Astrocyte (in vitro differentiated cells and primary cell): ENCODE measurements at regions not wholly inside any gene's neighbourhood (a gene's known extent, or its start where the extent isn't known, plus 50 kb on each side); places are given as distances from the start of the nearest gene placed in this dataset.

Experiments used
- DNase-seq: peaks from one replicate; pipeline ENCODE4 v3.0.0-alpha.2; 2010; ENCODE audit warnings: low read depth
- FAIRE-seq: peaks from 2 replicates; lab custom pipeline; 2011; peaks lifted over from hg19 to GRCh38; lab: Jason Lieb, UNC
- H2AFZ ChIP-seq: 2 replicates; pipeline ENCODE4 v1.6.0; 2012; ENCODE audit warnings: low read depth, low read length, inconsistent platforms
- H3K27ac ChIP-seq: 2 replicates; pipeline ENCODE4 v1.5.1; 2011; ENCODE audit warnings: low read depth, low read length, inconsistent platforms
- H3K27me3 ChIP-seq: 2 replicates; pipeline ENCODE4 v1.6.0; 2011; ENCODE audit warnings: low read length, inconsistent platforms; ENCODE audit not compliant: insufficient read depth
- H3K36me3 ChIP-seq: 2 replicates; pipeline ENCODE4 v1.5.1; 2011; ENCODE audit warnings: low read length, inconsistent platforms; ENCODE audit not compliant: insufficient read depth
- H3K4me1 ChIP-seq: 2 replicates; pipeline ENCODE4 v1.5.1; 2011; ENCODE audit warnings: low read length, inconsistent platforms; ENCODE audit not compliant: insufficient read depth
- H3K4me2 ChIP-seq: 2 replicates; pipeline ENCODE4 v1.6.0; 2012; ENCODE audit warnings: low read length, inconsistent platforms
- H3K4me3 ChIP-seq: 2 replicates; pipeline ENCODE4 v1.5.1; 2011; ENCODE audit warnings: low read depth, mild to moderate bottlenecking, low read length, inconsistent platforms; ENCODE audit not compliant: insufficient read depth
- H3K79me2 ChIP-seq: 2 replicates; pipeline ENCODE4 v1.6.0; 2012; ENCODE audit warnings: mild to moderate bottlenecking, low read length, inconsistent platforms; ENCODE audit not compliant: insufficient read depth
- H3K9ac ChIP-seq: 2 replicates; pipeline ENCODE4 v1.6.0; 2012; ENCODE audit warnings: mild to moderate bottlenecking, low read length, inconsistent platforms
- H3K9me3 ChIP-seq: 2 replicates; pipeline ENCODE4 v1.5.1; 2012; ENCODE audit warnings: low read depth, mild to moderate bottlenecking, low read length, inconsistent platforms; ENCODE audit not compliant: insufficient read depth
- H4K20me1 ChIP-seq: 2 replicates; pipeline ENCODE4 v1.6.0; 2012; ENCODE audit warnings: low read length, inconsistent platforms; ENCODE audit not compliant: insufficient read depth
- H3K27ac Mint-ChIP-seq: one replicate; pipeline ENCODE4 v1.8.0; 2021; ENCODE audit warnings: mild to moderate bottlenecking, mixed read lengths; ENCODE audit not compliant: unreplicated experiment
- H3K27me3 Mint-ChIP-seq: one replicate; pipeline ENCODE4 v1.8.0; 2021; ENCODE audit warnings: low read depth, mixed read lengths; ENCODE audit not compliant: unreplicated experiment
- H3K36me3 Mint-ChIP-seq: one replicate; pipeline ENCODE4 v1.8.0; 2021; ENCODE audit warnings: low read depth, mixed read lengths; ENCODE audit not compliant: unreplicated experiment
- H3K4me1 Mint-ChIP-seq: one replicate; pipeline ENCODE4 v1.8.0; 2021; ENCODE audit warnings: low read depth, mixed read lengths; ENCODE audit not compliant: unreplicated experiment
- H3K4me3 Mint-ChIP-seq: one replicate; pipeline ENCODE4 v1.8.0; 2021; ENCODE audit warnings: mild to moderate bottlenecking, moderate library complexity, mixed read lengths; ENCODE audit not compliant: unreplicated experiment
- H3K9me3 Mint-ChIP-seq: one replicate; pipeline ENCODE4 v1.8.0; 2021; ENCODE audit warnings: mild to moderate bottlenecking, mixed read lengths; ENCODE audit not compliant: unreplicated experiment
- CTCF ChIP-seq: IDR thresholded peaks from 2 replicates; pipeline ENCODE4 v1.5.1; 2011; ENCODE audit warnings: low read depth, mild to moderate bottlenecking, inconsistent platforms, low read length, moderate library complexity; ENCODE audit not compliant: insufficient read depth
- EZH2 ChIP-seq: IDR thresholded peaks from 2 replicates; pipeline ENCODE4 v1.6.1; 2012; ENCODE audit warnings: mild to moderate bottlenecking, low read length, inconsistent platforms; ENCODE audit not compliant: insufficient read depth

DNA sequence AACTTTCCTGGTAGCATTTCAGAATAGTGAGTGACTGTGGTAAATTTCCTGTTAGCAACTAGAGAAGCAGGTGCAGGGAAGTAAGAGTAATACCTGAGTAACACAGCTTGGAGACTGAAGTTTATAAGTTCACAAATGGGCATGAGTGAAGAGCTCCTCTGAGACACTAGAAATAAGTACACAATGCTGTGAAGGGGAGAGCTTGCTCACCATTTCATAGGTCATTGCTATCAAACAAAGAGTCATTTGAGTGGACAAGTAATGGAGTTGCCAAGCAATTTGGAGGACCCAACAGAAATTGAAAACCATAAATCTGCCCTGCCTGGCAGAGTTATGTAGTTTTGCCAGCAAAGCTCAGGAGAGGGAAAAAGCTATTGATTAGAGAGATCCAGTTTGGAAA, 523.6 kb downstream of the TRAM1L1 start:
- Mint-ChIP-seq H3K27ac (no peak overlapping the region), H3K36me3 (no peaks in the 10 kb centered on the region), H3K4me3 (no peak overlapping the region), H3K4me1 (no peaks in the 10 kb centered on the region), H3K9me3 (peaks cover 10% of the 10 kb centered on the region), H3K27me3 (no peaks in the 10 kb centered on the region)
- Histone ChIP-seq H3K4me1 (no peaks in the 10 kb centered on the region), H3K27ac (no peak overlapping the region), H3K4me2 (no peak overlapping the region), H3K36me3 (no peaks in the 10 kb centered on the region), H3K27me3 (no peaks in the 10 kb centered on the region), H3K79me2 (no peaks in the 10 kb centered on the region), H3K4me3 (no peak overlapping the region), H3K9me3 (peaks cover 4% of the 10 kb centered on the region), H3K9ac (no peak overlapping the region), H4K20me1 (no peaks in the 10 kb centered on the region), H2AFZ (no peak overlapping the region)
- TF ChIP-seq EZH2 (no peak), CTCF (no peak)
- DNase-seq (no peak), FAIRE-seq (no peak)

GRCh38 chr4:116551806-116552205, 533.6 kb downstream of the TRAM1L1 start:
- H3K9me3 ChIP-seq = no peaks in the 10 kb centered on the region
- no peaks in the 10 kb centered on the region for H4K20me1 ChIP-seq
- FAIRE-seq = no peak
- no peaks in the 10 kb centered on the region for H3K27me3 ChIP-seq
- H3K27ac Mint-ChIP-seq = no peak overlapping the region
- no peaks in the 10 kb centered on the region for H3K36me3 ChIP-seq
- H2AFZ ChIP-seq = no peak overlapping the region
- H3K79me2 ChIP-seq = no peaks in the 10 kb centered on the region
- TF ChIP-seq CTCF (no peak), EZH2 (no peak)
- no peaks in the 10 kb centered on the region for H3K36me3 Mint-ChIP-seq
- no peaks in the 10 kb centered on the region for H3K4me1 Mint-ChIP-seq
- H3K4me1 ChIP-seq = no peaks in the 10 kb centered on the region
- no peaks in the 10 kb centered on the region for H3K9me3 Mint-ChIP-seq
- no peak overlapping the region for H3K4me3 Mint-ChIP-seq
- no peak overlapping the region for H3K27ac ChIP-seq
- no peak for DNase-seq
- H3K27me3 Mint-ChIP-seq = no peaks in the 10 kb centered on the region
- no peak overlapping the region for H3K4me3 ChIP-seq
- no peak overlapping the region for H3K4me2 ChIP-seq
- H3K9ac ChIP-seq = no peak overlapping the region

DNA sequence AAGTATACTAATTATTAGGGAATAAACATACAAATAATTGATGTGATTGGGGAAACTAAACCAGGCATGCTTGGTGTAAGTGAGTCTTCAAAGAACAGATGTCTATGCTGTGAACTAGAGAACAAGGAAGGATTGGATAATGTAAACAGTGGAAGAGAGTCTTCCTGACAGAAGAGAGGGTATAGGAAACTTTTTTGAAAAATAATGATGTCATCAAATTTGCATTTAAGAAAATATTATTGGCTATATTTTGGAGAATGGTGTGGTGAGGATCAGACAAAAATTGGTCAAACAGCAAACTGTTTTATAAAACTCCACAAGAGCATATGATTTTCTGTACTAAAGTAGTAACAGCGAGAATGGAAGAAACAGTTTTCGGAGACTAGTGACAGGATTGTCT, 537.7 kb downstream of the TRAM1L1 start:
- no peaks in the 10 kb centered on the region for H3K36me3 ChIP-seq
- no peak overlapping the region for H3K4me2 ChIP-seq
- FAIRE-seq = no peak
- no peaks in the 10 kb centered on the region for H3K9me3 Mint-ChIP-seq
- DNase-seq = no peak
- H3K27me3 Mint-ChIP-seq = no peaks in the 10 kb centered on the region
- no peak overlapping the region for H3K9ac ChIP-seq
- no peaks in the 10 kb centered on the region for H3K79me2 ChIP-seq
- no peaks in the 10 kb centered on the region for H3K27me3 ChIP-seq
- H3K27ac Mint-ChIP-seq = no peak overlapping the region
- H3K27ac ChIP-seq = no peak overlapping the region
- no peak overlapping the region for H3K4me3 Mint-ChIP-seq
- H2AFZ ChIP-seq = no peak overlapping the region
- no peaks in the 10 kb centered on the region for H3K9me3 ChIP-seq
- TF ChIP-seq EZH2 (no peak), CTCF (no peak)
- no peaks in the 10 kb centered on the region for H4K20me1 ChIP-seq
- no peaks in the 10 kb centered on the region for H3K4me1 ChIP-seq
- no peak overlapping the region for H3K4me3 ChIP-seq
- H3K36me3 Mint-ChIP-seq = no peaks in the 10 kb centered on the region
- H3K4me1 Mint-ChIP-seq = no peaks in the 10 kb centered on the region
